Type B pancreatic cell (in vitro differentiated cells): ENCODE measurements at regions not wholly inside any gene's neighbourhood (a gene's known extent, or its start where the extent isn't known, plus 50 kb on each side); places are given as distances from the start of the nearest gene placed in this dataset.

Experiments used
- DNase-seq: peaks from one replicate; pipeline ENCODE4 v3.0.0; 2021; ENCODE audit warnings: mixed read lengths; ENCODE audit not compliant: unreplicated experiment; ENCODE audit errors: extremely low spot score
- H3K27ac Mint-ChIP-seq: 2 replicates; pipeline ENCODE4 v1.8.0; 2021; ENCODE audit warnings: mild to moderate bottlenecking, mixed read lengths
- H3K27me3 Mint-ChIP-seq: 2 replicates; pipeline ENCODE4 v1.8.0; 2021; ENCODE audit warnings: mixed read lengths
- H3K36me3 Mint-ChIP-seq: 2 replicates; pipeline ENCODE4 v1.8.0; 2021; ENCODE audit warnings: mixed read lengths
- H3K4me1 Mint-ChIP-seq: one replicate; pipeline ENCODE4 v1.8.0; 2021; ENCODE audit warnings: mixed read lengths; ENCODE audit not compliant: unreplicated experiment
- H3K4me3 Mint-ChIP-seq: 2 replicates; pipeline ENCODE4 v1.8.0; 2021; ENCODE audit warnings: mild to moderate bottlenecking, mixed read lengths
- H3K9me3 Mint-ChIP-seq: 2 replicates; pipeline ENCODE4 v1.8.0; 2021; ENCODE audit warnings: mixed read lengths
- CTCF ChIP-seq: fragments of 200-600 bp; sonication (generic); conservative IDR thresholded peaks from 2 replicates; pipeline ENCODE4 v1.5.0; 2021; ENCODE audit warnings: antibody characterized with exemption, mild to moderate bottlenecking

GRCh38 chr10:83580373-83581012, 558.8 kb upstream of the GHITM start:
- Mint-ChIP-seq H3K36me3 (no peaks in the 10 kb centered on the region), H3K27ac (no peak overlapping the region), H3K9me3 (peaks cover 15% of the 10 kb centered on the region), H3K4me3 (no peak overlapping the region), H3K4me1 (no peaks in the 10 kb centered on the region), H3K27me3 (no peaks in the 10 kb centered on the region)
- no peak for DNase-seq
- TF ChIP-seq CTCF = no peak

- Mint-ChIP-seq H3K4me1 (no peaks in the 10 kb centered on the region), H3K27ac (no peak overlapping the region), H3K27me3 (no peaks in the 10 kb centered on the region), H3K4me3 (no peak overlapping the region), H3K36me3 (no peaks in the 10 kb centered on the region), H3K9me3 (peaks cover 10% of the 10 kb centered on the region)
- DNase-seq = no peak
- TF ChIP-seq CTCF = no peak
These were observed 556.8 kb upstream of the GHITM start for GRCh38 chr10:83582407-83583095.

- Mint-ChIP-seq H3K27me3 (no peaks in the 10 kb centered on the region), H3K4me1 (no peaks in the 10 kb centered on the region), H3K4me3 (no peak overlapping the region), H3K36me3 (no peaks in the 10 kb centered on the region), H3K27ac (no peak overlapping the region), H3K9me3 (no peaks in the 10 kb centered on the region)
- DNase-seq = no peak
- no peak for TF ChIP-seq CTCF
These were observed 553.6 kb upstream of the GHITM start for GRCh38 chr10:83585686-83586085.

- no peak overlapping the region for H3K4me3 Mint-ChIP-seq
- no peak for DNase-seq
- H3K9me3 Mint-ChIP-seq = peaks cover 16% of the 10 kb centered on the region
- H3K27me3 Mint-ChIP-seq = no peaks in the 10 kb centered on the region
- H3K27ac Mint-ChIP-seq = no peak overlapping the region
- H3K4me1 Mint-ChIP-seq = no peaks in the 10 kb centered on the region
- TF ChIP-seq CTCF = no peak
- no peaks in the 10 kb centered on the region for H3K36me3 Mint-ChIP-seq
These were observed 546.9 kb upstream of the GHITM start for GRCh38 chr10:83592337-83592935.

- no peak overlapping the region for H3K27ac Mint-ChIP-seq
- H3K4me3 Mint-ChIP-seq = no peak overlapping the region
- DNase-seq = no peak
- H3K27me3 Mint-ChIP-seq = no peaks in the 10 kb centered on the region
- H3K4me1 Mint-ChIP-seq = peaks cover 14% of the 10 kb centered on the region
- H3K36me3 Mint-ChIP-seq = no peaks in the 10 kb centered on the region
- no peak for TF ChIP-seq CTCF
- peaks cover 8% of the 10 kb centered on the region for H3K9me3 Mint-ChIP-seq
These were observed 535.6 kb upstream of the GHITM start for GRCh38 chr10:83603708-83604107.
